SK-N-SH treated with all-trans-retinoic acid at 6 μM for 48 hours (cell line): ENCODE measurements at regions not wholly inside any gene's neighbourhood (a gene's known extent, or its start where the extent isn't known, plus 50 kb on each side); places are given as distances from the start of the nearest gene placed in this dataset.

Experiments used
- ATAC-seq: fragments of 200-7000 bp; cut with Tn5 transposase; 3 replicates; pipeline ENCODE4 v1.9.1; 2020; ENCODE audit warnings: mild to moderate bottlenecking, moderate library complexity
- ARNTL ChIP-seq: fragments of 450-650 bp; formaldehyde crosslinking; IDR thresholded peaks from 2 replicates; pipeline ENCODE4 v1.5.0; 2020; ENCODE audit warnings: low read depth, mild to moderate bottlenecking, moderate library complexity, borderline replicate concordance
- BACH2 ChIP-seq: fragments of 250-450 bp; sonication (Bioruptor Pico); IDR thresholded peaks from 2 replicates; pipeline ENCODE4 v1.9.0; 2021; ENCODE audit warnings: mild to moderate bottlenecking, borderline replicate concordance
- CSDC2 ChIP-seq: fragments of 250-450 bp; sonication (Bioruptor Pico); IDR thresholded peaks from 2 replicates; pipeline ENCODE4 v1.5.0; 2020; ENCODE audit warnings: mild to moderate bottlenecking, moderate library complexity
- CSRNP3 ChIP-seq: fragments of 250-450 bp; sonication (Bioruptor Pico); IDR thresholded peaks from 2 replicates; pipeline ENCODE4 v1.5.1; 2021; ENCODE audit warnings: mild to moderate bottlenecking, moderate library complexity
- ESRRG ChIP-seq: fragments of 250-450 bp; sonication (Bioruptor Pico); IDR thresholded peaks from 2 replicates; pipeline ENCODE4 v1.6.1; 2021; ENCODE audit warnings: mild to moderate bottlenecking
- GLIS3 ChIP-seq: fragments of 250-450 bp; sonication (Bioruptor Pico); IDR thresholded peaks from 2 replicates; pipeline ENCODE4 v1.5.0; 2020; ENCODE audit warnings: mild to moderate bottlenecking, moderate library complexity
- ISL1 ChIP-seq: fragments of 250-450 bp; sonication (Bioruptor Pico); IDR thresholded peaks from 2 replicates; pipeline ENCODE4 v2.1.2; 2022; ENCODE audit warnings: mild to moderate bottlenecking, moderate library complexity
- OSR1 ChIP-seq: fragments of 250-450 bp; sonication (Bioruptor Pico); IDR thresholded peaks from 2 replicates; pipeline ENCODE4 v1.8.0; 2022; ENCODE audit warnings: moderate library complexity, mild to moderate bottlenecking, inconsistent platforms
- PATZ1 ChIP-seq: fragments of 250-450 bp; sonication (Bioruptor Pico); IDR thresholded peaks from 2 replicates; pipeline ENCODE4 v1.8.0; 2020; ENCODE audit warnings: mild to moderate bottlenecking, moderate library complexity, borderline replicate concordance
- PPARA ChIP-seq: fragments of 250-450 bp; sonication (Bioruptor Pico); IDR thresholded peaks from 2 replicates; pipeline ENCODE4 v1.5.0; 2020; ENCODE audit warnings: mild to moderate bottlenecking, borderline replicate concordance
- RARB ChIP-seq: fragments of 250-450 bp; sonication (Bioruptor Pico); IDR thresholded peaks from 2 replicates; pipeline ENCODE4 v1.8.0; 2021; ENCODE audit warnings: mild to moderate bottlenecking, moderate library complexity
- SNAI2 ChIP-seq: fragments of 250-450 bp; sonication (Bioruptor Pico); IDR thresholded peaks from 2 replicates; pipeline ENCODE4 v1.5.0; 2020; ENCODE audit warnings: mild to moderate bottlenecking, moderate library complexity
- TCF4 ChIP-seq: fragments of 250-450 bp; sonication (Bioruptor Pico); IDR thresholded peaks from 2 replicates; pipeline ENCODE4 v1.8.0; 2021; ENCODE audit warnings: mild to moderate bottlenecking, moderate library complexity, borderline replicate concordance
- TOX ChIP-seq: fragments of 250-450 bp; sonication (Bioruptor Pico); IDR thresholded peaks from 2 replicates; pipeline ENCODE4 v1.8.0; 2021; ENCODE audit warnings: mild to moderate bottlenecking, moderate library complexity, borderline replicate concordance
- TSHZ2 ChIP-seq: fragments of 250-450 bp; sonication (Bioruptor Pico); IDR thresholded peaks from 2 replicates; pipeline ENCODE4 v1.5.0; 2020; ENCODE audit warnings: mild to moderate bottlenecking, moderate library complexity
- ZC3H10 ChIP-seq: fragments of 250-450 bp; sonication (Bioruptor Pico); IDR thresholded peaks from 2 replicates; pipeline ENCODE4 v1.5.1; 2021; ENCODE audit warnings: mild to moderate bottlenecking, moderate library complexity
- ZFP3 ChIP-seq: fragments of 250-450 bp; sonication (Bioruptor Pico); IDR thresholded peaks from 2 replicates; pipeline ENCODE4 v1.5.0; 2020; ENCODE audit warnings: mild to moderate bottlenecking, moderate library complexity
- ZFP30 ChIP-seq: fragments of 450-650 bp; formaldehyde crosslinking; IDR thresholded peaks from 2 replicates; pipeline ENCODE4 v1.5.0; 2022; ENCODE audit warnings: mild to moderate bottlenecking, moderate library complexity
- ZNF565 ChIP-seq: fragments of 450-650 bp; formaldehyde crosslinking; conservative IDR thresholded peaks from 2 replicates; pipeline ENCODE4 v1.5.0; 2020; ENCODE audit warnings: low read depth, mild to moderate bottlenecking, moderate library complexity
- ZNF70 ChIP-seq: fragments of 450-650 bp; formaldehyde crosslinking; IDR thresholded peaks from 2 replicates; pipeline ENCODE4 v1.5.0; 2020; ENCODE audit warnings: mild to moderate bottlenecking, moderate library complexity
- ZNF8 ChIP-seq: fragments of 450-650 bp; formaldehyde crosslinking; IDR thresholded peaks from 2 replicates; pipeline ENCODE4 v1.5.0; 2020; ENCODE audit warnings: mild to moderate bottlenecking, moderate library complexity
- TF ChIP-seq, protein P1 (sequence below): fragments of 250-450 bp; sonication (Bioruptor Pico); IDR thresholded peaks from 2 replicates; pipeline ENCODE4 v1.5.1; 2020; ENCODE audit warnings: low read depth, mild to moderate bottlenecking, moderate library complexity

- TF ChIP-seq CSRNP3 (CRISPR knock-in tag) (no peak), TOX (CRISPR knock-in tag) (no peak), ZFP30 (no peak), TSHZ2 (CRISPR knock-in tag) (no peak), ZC3H10 (no peak), OSR1 (CRISPR knock-in tag) (no peak), SNAI2 (no peak), PATZ1 (CRISPR knock-in tag) (no peak), CSDC2 (CRISPR knock-in tag) (no peak), RARB (CRISPR knock-in tag) (no peak)
- TF ChIP-seq, protein P1, sequence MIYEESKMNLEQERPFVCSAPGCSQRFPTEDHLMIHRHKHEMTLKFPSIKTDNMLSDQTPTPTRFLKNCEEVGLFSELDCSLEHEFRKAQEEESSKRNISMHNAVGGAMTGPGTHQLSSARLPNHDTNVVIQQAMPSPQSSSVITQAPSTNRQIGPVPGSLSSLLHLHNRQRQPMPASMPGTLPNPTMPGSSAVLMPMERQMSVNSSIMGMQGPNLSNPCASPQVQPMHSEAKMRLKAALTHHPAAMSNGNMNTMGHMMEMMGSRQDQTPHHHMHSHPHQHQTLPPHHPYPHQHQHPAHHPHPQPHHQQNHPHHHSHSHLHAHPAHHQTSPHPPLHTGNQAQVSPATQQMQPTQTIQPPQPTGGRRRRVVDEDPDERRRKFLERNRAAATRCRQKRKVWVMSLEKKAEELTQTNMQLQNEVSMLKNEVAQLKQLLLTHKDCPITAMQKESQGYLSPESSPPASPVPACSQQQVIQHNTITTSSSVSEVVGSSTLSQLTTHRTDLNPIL (CRISPR knock-in tag), result no peak
- ATAC-seq, result no peak
These were observed 1570.6 kb upstream of the GOT2 start for GRCh38 chr16:60304720-60305119.

DNA sequence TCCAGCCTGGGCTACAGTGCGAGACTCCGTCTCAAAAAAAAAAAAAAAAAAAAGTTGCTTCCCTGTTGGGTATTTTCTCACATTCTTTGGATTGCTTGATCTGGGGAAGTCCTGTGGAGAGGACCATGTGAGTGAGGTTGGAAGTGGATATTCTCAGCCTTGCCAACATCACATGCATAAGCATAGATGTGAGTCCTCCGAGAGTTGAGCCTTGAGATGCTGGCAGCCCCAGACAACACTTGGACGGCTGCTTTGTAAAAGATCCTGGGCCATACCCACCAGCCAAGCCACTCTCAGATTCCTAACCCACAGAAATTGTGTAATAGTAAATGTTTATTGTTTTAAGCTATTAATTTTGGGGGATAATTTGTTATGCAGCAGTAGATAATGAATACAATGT, 1570.0 kb upstream of the GOT2 start:
- ATAC-seq, result no peak
- no peak for TF ChIP-seq ARNTL (CRISPR knock-in tag)
- no peak for TF ChIP-seq CSDC2 (CRISPR knock-in tag)
- TF ChIP-seq OSR1 (CRISPR knock-in tag), result no peak
- TF ChIP-seq GLIS3, result no peak
- no peak for TF ChIP-seq SNAI2
- TF ChIP-seq ZNF565 (CRISPR knock-in tag), result no peak
- no peak for TF ChIP-seq ZC3H10
- no peak for TF ChIP-seq PPARA
- TF ChIP-seq, protein P1 (CRISPR knock-in tag), result no peak
- no peak for TF ChIP-seq TSHZ2 (CRISPR knock-in tag)
- TF ChIP-seq PATZ1 (CRISPR knock-in tag), result no peak
- no peak for TF ChIP-seq TOX (CRISPR knock-in tag)
- no peak for TF ChIP-seq ZNF70 (CRISPR knock-in tag)
- no peak for TF ChIP-seq ESRRG (CRISPR knock-in tag)
- no peak for TF ChIP-seq ISL1 (CRISPR knock-in tag)
- TF ChIP-seq BACH2 (CRISPR knock-in tag), result no peak
- no peak for TF ChIP-seq ZNF8 (CRISPR knock-in tag)
- no peak for TF ChIP-seq TCF4 (CRISPR knock-in tag)
- no peak for TF ChIP-seq ZFP3 (CRISPR knock-in tag)
